ENCODE measurements at regions not wholly inside any gene's neighbourhood (a gene's known extent, or its start where the extent isn't known, plus 50 kb on each side); places are given as distances from the start of the nearest gene placed in this dataset.
A peak's percentile ranks its signal among the peaks of the same experiment; 100 is the strongest.
"Not testable (repeated sequence)": the region's sequence is repeated elsewhere in the genome, so short reads cannot be mapped to it uniquely, and the experiment has no call there.

- no peak for DNase-seq
These were observed 382.1 kb upstream of the CDH18 start for GRCh38 chr5:20370061-20370460.

DNA sequence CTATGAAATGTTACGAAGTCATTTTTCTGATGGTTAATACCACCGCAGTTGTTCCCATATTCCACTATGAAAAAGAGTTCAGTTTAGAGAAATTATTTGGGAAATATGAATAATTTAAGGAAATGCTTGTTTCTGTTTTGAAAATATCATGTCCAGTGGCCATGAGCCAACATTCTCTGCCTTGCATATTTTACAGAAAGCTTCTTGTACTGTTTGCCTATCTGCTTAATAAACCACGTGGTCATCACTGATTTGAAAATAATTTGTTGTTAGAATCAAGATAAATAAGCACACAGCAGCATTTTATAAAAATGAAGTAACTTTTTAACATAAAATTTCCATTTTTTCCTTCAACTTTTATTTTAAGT lies 381.5 kb upstream of the CDH18 start:
- no peak for DNase-seq

- DNase-seq, result peak; percentile 69
These were observed 380.8 kb upstream of the CDH18 start for GRCh38 chr5:20368571-20369517.

GRCh38 chr5:20367178-20367577 lies 379.2 kb upstream of the CDH18 start:
- no peak for DNase-seq

DNA sequence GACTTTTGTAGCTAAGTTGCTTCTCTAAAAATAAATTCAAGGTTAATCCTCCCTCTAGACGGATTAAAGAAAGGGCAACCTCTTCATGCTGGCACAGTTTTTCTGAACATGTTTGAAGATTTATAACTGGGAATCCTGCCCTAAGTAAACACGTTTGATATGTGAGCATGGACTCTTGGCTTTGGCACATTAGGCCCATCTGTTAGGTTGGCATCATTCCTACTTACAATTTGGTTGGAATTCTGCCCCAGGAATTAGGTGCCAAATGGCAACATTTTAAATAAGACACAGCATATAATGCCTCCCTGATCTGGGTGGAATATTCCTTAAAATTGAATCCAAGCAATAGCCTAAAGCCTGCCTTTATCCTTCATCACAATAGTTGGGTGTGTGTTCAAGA lies 372.3 kb upstream of the CDH18 start:
- DNase-seq, result peak; percentile 98

GRCh38 chr5:20359377-20359776 lies 371.4 kb upstream of the CDH18 start:
- DNase-seq, result no peak

DNA sequence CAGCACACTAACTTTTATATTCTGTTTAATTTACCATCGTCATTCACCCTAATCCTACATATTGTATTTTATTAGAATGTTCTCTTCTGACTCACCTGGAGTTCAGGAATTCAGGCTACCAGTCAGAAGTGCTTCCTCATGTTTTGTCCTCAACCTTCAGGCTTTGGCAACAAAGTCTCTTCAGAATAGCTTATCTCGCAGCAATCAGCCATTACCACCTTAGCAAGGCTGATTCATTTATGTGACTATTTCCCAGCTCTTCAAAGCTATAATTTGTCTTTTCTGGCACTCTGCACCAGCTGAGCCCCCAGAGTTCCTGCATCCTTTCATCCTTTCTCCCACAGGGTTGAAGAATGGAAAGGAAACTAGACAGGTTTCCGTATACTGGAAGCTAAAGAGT lies 365.5 kb upstream of the CDH18 start:
- no peak for DNase-seq

DNA sequence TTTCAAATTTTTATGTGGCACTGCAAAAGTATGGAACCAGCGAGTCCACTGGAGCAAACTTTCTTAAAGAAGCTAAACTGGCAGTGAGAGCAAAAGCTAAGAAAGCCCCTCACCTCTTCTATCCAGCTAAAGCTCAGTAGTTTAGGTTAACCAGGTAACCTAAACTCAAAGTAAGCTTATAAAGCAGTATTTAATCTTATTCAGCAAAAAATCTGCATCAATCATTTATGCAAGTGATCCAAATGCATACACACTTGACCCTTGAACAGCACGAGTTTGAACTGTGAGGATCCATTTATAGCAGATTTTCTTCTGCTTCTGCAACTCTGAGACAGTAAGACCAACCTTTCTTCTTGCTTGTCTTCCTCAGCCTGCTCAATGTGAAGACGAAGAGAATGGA lies 363.8 kb upstream of the CDH18 start:
- no peak for DNase-seq

DNA sequence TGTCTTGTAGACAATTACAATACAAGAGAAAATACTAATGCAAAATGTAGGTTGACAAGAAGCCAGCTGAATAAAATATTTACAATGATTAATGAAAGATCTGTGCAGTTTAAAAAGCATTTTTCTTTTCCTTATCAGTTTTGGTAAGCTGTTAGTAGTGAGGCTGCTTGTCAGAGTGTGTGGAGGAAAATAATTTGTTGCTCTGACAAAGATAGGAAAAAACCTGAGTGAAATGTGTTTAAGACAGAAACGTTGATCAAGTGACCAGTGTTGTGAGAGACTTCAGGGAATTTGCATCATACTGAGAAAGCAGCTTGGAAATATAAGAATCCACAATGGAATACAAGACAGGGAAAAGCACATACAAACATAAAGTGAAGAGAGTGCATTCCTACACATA lies 360.3 kb upstream of the CDH18 start:
- DNase-seq, result no peak

GRCh38 chr5:20347334-20347733 lies 359.3 kb upstream of the CDH18 start:
- DNase-seq, result no peak

GRCh38 chr5:20340126-20340525 lies 352.1 kb upstream of the CDH18 start:
- no peak for DNase-seq

DNA sequence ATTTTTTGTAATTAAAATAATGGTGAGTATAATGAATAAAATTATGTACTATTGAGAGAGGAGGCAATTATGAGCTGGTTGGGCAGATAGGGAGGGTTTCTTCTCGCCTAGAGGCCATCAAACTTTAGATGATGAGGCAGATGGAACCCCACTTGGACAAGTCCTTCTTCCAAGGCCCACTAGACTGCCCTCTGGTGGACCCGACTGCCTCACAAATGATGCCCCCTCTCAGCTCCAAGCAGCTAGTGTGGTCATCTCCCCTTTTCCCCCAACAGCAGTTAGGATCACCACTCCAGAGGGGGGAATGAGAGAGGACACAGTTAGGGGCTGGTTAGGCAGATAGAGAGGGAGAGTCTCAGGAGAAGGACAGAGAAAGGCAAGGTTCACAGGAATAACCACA lies 348.0 kb upstream of the CDH18 start:
- no peak for DNase-seq

DNA sequence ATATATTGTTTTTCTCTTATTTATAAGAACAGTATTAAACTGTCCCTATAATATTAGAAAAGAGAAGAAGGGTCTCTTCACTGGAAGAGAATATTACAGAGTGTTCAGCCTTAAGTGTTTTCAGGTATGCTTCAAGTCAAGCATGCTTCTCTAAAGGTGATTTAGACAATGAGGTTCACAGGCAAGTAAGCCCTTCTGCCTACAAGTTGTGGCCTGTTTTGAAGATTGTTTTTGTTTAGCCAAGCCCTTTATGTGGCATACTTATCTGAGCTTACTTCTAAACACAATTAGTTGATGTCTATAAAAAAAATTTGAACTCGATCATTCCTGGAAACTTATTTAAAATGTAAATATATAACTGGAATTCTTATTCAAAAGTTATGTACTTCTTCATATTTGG lies 343.8 kb upstream of the CDH18 start:
- no peak for DNase-seq

- DNase-seq, result no peak
These were observed 335.3 kb upstream of the CDH18 start for GRCh38 chr5:20323323-20323722.

DNA sequence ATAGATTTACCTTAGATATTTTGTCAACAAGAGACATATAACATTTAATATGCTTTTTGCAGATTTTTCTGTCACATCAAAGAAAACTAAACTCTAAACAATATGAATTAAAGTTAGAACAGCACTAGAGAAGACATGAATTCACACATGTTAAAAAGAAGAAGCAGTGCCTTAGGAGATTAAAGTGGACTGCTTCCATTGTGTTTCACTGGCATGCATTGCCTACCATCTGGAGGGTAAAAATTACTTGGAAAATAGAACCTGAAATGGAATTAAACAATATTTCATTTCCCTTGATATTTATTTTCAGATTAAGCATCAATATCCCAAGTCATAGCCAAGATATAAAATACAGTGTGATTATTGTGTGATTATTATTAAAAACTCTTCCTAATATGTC lies 319.4 kb upstream of the CDH18 start:
- DNase-seq, result no peak

DNA sequence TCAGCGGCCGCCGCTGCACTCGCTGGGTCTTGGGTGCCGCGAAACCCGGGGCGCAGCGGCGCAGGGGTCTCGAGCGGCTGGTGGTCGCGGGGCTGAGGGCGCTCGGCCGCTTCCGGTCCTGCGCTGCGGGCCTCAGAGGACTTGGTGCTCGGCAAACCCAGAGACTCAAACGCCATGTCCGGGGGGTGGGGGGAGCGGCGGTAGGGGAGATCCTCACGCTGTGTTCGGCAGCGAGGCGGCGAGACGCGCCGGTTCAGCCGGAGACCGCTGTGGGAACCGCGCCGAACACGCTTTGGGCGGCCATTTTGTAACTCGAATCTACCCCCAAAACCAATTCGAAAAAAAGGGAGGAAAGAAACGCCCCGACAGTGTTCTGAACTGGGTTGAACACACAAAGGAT lies 317.5 kb upstream of the CDH18 start:
- no peak for DNase-seq

DNA sequence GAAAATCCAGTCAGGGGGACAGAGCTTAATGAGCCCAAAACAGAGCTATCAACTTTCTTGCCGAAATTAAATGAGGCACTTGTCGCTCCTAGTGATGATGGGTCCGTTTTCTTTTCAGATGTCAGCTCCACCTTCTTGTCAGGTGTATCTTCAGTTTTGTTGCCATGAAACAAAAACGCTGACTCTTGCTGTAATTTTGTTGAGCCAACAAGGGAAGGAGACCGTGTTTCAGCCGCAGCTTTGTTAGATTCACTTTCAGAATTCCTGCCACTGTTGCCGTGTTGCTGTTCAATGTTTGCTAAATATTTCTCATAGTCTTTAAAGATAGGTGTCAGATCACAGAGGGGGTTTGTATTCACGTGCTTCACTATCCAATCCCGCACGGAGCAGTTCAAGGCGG lies 316.6 kb upstream of the CDH18 start:
- DNase-seq, result not testable (repeated sequence)

DNA sequence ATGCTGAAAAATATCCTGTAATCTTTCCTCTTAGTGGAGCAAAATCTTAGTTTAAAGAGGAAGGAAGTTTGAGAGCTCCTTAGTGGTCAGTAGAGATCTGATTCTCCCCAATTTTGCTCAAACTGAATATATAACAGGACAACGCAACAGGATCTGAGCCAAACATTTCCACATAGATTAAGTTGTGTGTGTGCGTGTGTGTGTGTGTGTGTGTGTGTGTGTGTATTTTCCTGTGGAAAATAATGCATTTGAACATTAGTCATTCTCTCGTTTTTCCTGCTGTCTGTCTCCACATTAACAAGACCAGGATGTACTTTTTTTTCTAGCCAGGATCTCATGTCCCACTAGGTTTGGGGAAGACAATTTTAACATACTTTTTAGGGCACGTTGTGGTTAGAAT lies 312.1 kb upstream of the CDH18 start:
- DNase-seq, result no peak

- no peak for DNase-seq
These were observed 306.7 kb upstream of the CDH18 start for GRCh38 chr5:20294696-20295095.

DNA sequence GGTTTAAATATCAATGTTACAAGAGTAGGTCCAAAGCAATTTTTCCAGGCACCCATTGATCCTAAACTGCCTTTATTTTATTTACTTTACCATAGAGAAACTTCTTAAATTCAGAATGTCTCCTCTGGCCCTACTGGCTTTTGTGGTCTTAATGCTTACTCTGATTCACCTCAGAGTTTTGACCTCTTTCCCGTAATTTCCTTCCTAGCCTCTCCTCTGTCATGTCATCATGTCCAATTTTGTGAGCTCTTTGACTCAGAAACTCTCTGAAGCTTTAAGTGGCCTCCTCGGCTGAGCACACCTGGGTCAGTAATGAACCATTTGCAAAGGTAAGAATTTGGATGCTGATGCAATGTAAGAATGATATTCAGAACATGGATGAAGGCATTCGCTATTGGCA lies 303.8 kb upstream of the CDH18 start:
- DNase-seq, result no peak

GRCh38 chr5:20287640-20288039 lies 299.6 kb upstream of the CDH18 start:
- DNase-seq, result no peak

DNA sequence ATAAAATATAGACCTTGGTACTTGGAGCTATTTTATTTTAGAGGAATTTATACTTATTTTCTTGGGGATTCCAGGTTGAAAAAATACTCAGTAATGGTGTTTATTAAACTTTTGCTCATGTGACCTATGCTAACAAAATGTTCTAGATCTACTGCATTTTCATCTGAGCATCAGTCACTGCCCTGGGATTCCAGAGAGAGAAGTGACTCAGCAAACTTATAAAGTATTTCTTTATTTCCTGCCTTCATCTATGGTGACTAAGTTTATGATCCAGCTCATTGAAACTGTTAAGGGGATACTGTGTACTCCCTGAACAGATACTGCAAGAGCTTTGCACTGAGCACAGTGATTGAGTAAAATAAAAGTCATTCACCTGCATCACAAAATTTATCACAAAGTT lies 298.5 kb upstream of the CDH18 start:
- DNase-seq, result no peak

DNA sequence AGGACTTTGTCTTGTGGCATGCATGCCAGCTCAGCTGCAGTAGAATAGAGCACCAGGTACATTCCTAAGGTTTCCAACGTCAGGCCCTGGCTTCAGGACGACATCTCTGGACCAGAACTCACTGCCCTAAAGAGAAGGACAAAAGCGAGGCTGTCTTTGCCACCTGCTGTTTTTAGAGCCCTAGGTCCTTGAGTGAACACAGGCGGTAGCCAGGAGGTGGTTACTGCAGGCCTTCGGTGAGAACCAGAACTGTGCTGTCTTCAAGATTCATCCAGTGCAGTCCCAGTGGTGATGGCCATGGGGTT lies 288.9 kb upstream of the CDH18 start:
- DNase-seq, result no peak

DNA sequence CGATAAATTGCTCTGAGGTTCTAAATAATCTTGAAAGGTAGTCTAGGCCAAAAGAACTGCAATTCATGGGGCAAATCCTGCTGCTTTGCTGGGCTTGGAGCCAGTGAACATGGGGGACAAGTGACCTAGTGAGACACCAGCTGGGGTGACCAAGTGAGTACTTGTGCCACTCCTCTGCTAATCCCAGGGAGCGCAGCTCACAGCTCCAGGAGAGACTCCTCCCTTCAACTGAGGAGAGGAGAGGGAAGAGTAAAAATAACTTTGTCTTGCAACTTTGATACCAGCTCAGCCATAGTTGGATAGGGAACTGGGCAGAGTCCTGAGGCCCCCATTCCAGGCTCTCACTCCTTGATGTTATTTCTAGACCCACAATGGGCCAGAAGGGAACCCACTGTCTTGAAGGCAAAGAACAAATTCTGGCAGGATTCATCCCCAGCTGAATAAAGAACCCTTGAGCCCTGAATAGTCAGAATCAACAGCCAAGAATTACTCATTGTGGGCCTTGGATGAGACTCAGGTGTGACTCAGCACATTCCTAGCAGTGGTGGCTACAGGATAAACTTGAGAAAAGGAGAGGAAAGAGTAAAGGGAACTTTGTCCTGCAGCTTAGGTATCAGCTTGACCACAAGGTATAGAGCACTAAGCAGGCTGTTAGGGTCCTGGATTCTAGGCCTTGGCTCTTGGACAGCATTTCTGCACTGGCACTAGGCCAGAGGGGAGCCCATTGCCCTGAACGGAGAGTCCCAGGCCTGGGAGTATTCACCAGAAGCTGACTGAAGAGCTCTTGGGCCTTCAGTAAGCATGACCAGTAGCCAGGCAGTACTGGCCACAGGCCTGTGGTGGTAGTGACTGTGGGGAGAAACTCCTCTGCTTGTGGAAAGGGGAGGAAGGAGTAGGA lies 288.3 kb upstream of the CDH18 start:
- DNase-seq, result no peak
